Sigmoid colon (tissue), 6 donors: ENCODE measurements at regions not wholly inside any gene's neighbourhood (a gene's known extent, or its start where the extent isn't known, plus 50 kb on each side); places are given as distances from the start of the nearest gene placed in this dataset.
"Not testable (repeated sequence)": the region's sequence is repeated elsewhere in the genome, so short reads cannot be mapped to it uniquely, and the experiment has no call there.

ENCODE experiments used
- DNase-seq: peaks from one replicate; pipeline ENCODE4 v3.0.0-alpha.2; 2019
- H3K27ac ChIP-seq, 4 donors: fragments of 200-600 bp; sonication (generic); one replicate each; pipeline ENCODE4 v1.5.1; 2016 to 2019; ENCODE audit warnings: mild to moderate bottlenecking in 1 of 4
- H3K27me3 ChIP-seq, 3 donors: fragments of 200-600 bp; sonication (generic); one replicate each; pipeline ENCODE4 v1.5.1; 2019; ENCODE audit warnings: mild to moderate bottlenecking in 1 of 3
- H3K36me3 ChIP-seq, 4 donors: fragments of 200-600 bp; sonication (generic); one replicate each; pipeline ENCODE4 v1.5.1; 2016 to 2019
- H3K4me1 ChIP-seq, 4 donors: fragments of 200-600 bp; sonication (generic); one replicate each; pipeline ENCODE4 v1.5.1; 2017 to 2019
- H3K4me3 ChIP-seq, 4 donors: fragments of 200-600 bp; sonication (generic); one replicate each; pipeline ENCODE4 v1.5.1; 2017 to 2019; ENCODE audit warnings: mild to moderate bottlenecking in 2 of 4, moderate library complexity in 1 of 4
- H3K9me3 ChIP-seq, 4 donors: fragments of 200-600 bp in 3 of 4; sonication (generic) in 3 of 4; one replicate each; pipeline versions ENCODE4 v1.5.1 to v1.6.1; 2013 to 2019
- EP300 ChIP-seq, 4 donors: sonication (generic); formaldehyde crosslinking; IDR thresholded peaks; one replicate each; pipeline ENCODE4 v1.6.1; 2017; ENCODE audit warnings: antibody characterized with exemption in 4 of 4
- POLR2A ChIP-seq, 2 donors: fragments of 450-650 bp; IDR thresholded peaks; one replicate each; pipeline ENCODE4 v1.6.1; 2016; ENCODE audit warnings: antibody characterized with exemption in 2 of 2, mild to moderate bottlenecking in 2 of 2, moderate library complexity in 2 of 2
- POLR2AphosphoS5 ChIP-seq, 4 donors: sonication (generic); formaldehyde crosslinking; IDR thresholded peaks; one replicate each; pipeline ENCODE4 v1.6.1; 2017; ENCODE audit warnings: antibody characterized with exemption in 4 of 4
- WGBS, 2 donors: extraction: QIAGEN DNeasy Blood & Tissue Kit; methylation state at CpG; one replicate each; pipeline ENCODE4 v1.1.7; 2013; 5-methylcytosine and 5-hydroxymethylcytosine counted together
- intact Hi-C: fragments of 100-400 bp; cut with DNase I; formaldehyde crosslinking; loops from one replicate; pipeline ENCODE4 v1.15.1; 2023
- TF ChIP-seq, protein P1 (sequence below), 4 experiments: fragments of 450-650 bp in 3 of 4; fragments of 200-600 bp in 1 of 4; IDR thresholded peaks; one replicate each; pipeline ENCODE4 v1.5.1; 2016 to 2019; ENCODE audit warnings: antibody characterized with exemption in 4 of 4, mild to moderate bottlenecking in 3 of 4, moderate library complexity in 2 of 4
- donor health status: healthy with polysubstance abuse.
- donor health status: healthy.

- Histone ChIP-seq H3K36me3 (no peaks in the 10 kb centered on the region), H3K27me3 (no peaks in the 10 kb centered on the region), H3K9me3 (no peaks in the 10 kb centered on the region), H3K4me3 (no peak overlapping the region), H3K4me1 (peaks cover 0 to 8% (median 0%) of the 10 kb centered on the region in 4 donors), H3K27ac (no peak overlapping the region)
- WGBS, 2 donors: 19 to 71% methylated on average over 4 of the region's 4 CpGs
- DNase-seq: no peak
- no peak for TF ChIP-seq EP300 (IDR thresholded peaks at IDR 0.05)
- intact Hi-C loops: no loop called here
These were observed 64.1 kb upstream of the ITGB1 start for GRCh38 chr10:33022090-33022489.

GRCh38 chr10:33016988-33017387 lies 59.0 kb upstream of the ITGB1 start:
- intact Hi-C loops: no loop called here
- H3K27ac ChIP-seq: no peak overlapping the region
- DNase-seq: no peak
- H3K9me3 ChIP-seq: no peaks in the 10 kb centered on the region
- H3K4me3 ChIP-seq: no peak overlapping the region
- no peak for TF ChIP-seq POLR2AphosphoS5 (IDR thresholded peaks at IDR 0.05)
- TF ChIP-seq EP300 (IDR thresholded peaks at IDR 0.05): no peak
- no peak for TF ChIP-seq POLR2A (IDR thresholded peaks at IDR 0.05)
- TF ChIP-seq, protein P1, sequence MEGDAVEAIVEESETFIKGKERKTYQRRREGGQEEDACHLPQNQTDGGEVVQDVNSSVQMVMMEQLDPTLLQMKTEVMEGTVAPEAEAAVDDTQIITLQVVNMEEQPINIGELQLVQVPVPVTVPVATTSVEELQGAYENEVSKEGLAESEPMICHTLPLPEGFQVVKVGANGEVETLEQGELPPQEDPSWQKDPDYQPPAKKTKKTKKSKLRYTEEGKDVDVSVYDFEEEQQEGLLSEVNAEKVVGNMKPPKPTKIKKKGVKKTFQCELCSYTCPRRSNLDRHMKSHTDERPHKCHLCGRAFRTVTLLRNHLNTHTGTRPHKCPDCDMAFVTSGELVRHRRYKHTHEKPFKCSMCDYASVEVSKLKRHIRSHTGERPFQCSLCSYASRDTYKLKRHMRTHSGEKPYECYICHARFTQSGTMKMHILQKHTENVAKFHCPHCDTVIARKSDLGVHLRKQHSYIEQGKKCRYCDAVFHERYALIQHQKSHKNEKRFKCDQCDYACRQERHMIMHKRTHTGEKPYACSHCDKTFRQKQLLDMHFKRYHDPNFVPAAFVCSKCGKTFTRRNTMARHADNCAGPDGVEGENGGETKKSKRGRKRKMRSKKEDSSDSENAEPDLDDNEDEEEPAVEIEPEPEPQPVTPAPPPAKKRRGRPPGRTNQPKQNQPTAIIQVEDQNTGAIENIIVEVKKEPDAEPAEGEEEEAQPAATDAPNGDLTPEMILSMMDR (IDR thresholded peaks at IDR 0.05): no peak
- H3K36me3 ChIP-seq: no peaks in the 10 kb centered on the region
- H3K4me1 ChIP-seq: no peaks in the 10 kb centered on the region
- no peaks in the 10 kb centered on the region for H3K27me3 ChIP-seq
- 97 to 98% methylated on average over 2 of the region's 2 CpGs for WGBS, 2 donors

DNA sequence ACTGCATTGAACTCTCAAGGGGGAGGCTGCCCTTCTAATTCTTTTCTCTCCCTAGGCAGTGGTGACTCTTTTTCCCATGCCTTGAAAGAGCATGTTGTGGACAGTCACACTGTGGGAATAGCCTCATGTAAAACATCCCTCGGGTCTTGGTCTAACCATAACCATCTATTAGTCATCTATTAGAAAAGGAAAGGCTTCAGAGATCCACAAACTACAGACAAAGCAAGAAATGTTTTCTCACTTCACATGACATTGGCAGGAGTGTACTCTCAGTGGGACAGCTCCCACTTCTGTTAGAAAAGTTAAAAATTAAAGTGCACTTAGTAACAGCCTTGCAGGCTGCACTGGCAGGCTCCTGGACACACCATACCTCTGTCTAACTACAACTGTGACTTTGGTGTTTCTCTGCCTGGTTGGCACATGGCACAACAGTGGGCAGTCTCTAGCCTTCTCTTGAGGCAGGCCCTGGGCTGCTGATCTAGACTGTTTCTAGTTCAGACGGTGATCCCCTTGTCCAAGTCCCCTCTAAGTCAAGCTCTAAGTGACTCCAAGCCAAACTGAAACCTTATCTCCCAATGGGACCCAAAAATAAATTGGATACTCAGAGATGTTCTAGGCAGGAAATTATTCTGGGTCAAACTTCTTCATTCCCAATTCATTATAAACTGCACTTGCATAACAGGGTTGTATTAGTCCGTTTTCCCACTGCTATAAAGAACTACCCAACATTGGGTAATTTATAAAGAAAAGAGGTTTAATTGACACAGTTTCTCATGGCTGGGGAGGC lies 57.9 kb upstream of the ITGB1 start:
- H3K4me1 ChIP-seq: no peaks in the 10 kb centered on the region
- no peaks in the 10 kb centered on the region for H3K9me3 ChIP-seq
- TF ChIP-seq POLR2AphosphoS5 (IDR thresholded peaks at IDR 0.05) (no peak), POLR2A (IDR thresholded peaks at IDR 0.05) (no peak), EP300 (IDR thresholded peaks at IDR 0.05) (no peak)
- TF ChIP-seq, protein P1 (IDR thresholded peaks at IDR 0.05): no peak
- DNase-seq: no peak
- no peaks in the 10 kb centered on the region for H3K27me3 ChIP-seq
- 86 to 92% methylated on average over 3 of the region's 3 CpGs for WGBS, 2 donors
- intact Hi-C loops: no loop called here
- H3K27ac ChIP-seq: no peak overlapping the region
- no peaks in the 10 kb centered on the region for H3K36me3 ChIP-seq
- no peak overlapping the region for H3K4me3 ChIP-seq

DNA sequence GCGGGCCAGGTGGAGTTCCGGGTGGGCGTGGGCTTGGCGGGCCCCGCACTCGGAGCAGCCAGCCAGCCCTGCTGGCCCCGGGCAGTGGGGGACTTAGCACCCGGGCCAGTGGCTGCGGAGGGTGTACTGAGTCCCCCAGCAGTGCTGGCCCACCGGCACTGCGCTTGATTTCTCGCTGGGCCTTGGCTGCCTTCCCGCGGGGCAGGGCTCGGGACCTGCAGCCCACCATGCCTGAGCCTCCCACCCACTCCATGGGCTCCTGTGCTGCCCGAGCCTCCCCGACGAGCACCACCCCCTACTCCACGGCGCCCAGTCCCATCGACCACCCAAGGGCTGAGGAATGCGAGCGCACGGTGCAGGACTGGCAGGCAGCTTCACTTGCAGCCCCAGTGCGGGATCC lies 55.3 kb upstream of the ITGB1 start:
- H3K36me3 ChIP-seq, H3K27me3 ChIP-seq, H3K4me1 ChIP-seq, H3K4me3 ChIP-seq, DNase-seq, H3K27ac ChIP-seq, intact Hi-C loops, H3K9me3 ChIP-seq: not testable (repeated sequence)
- 93 to 96% methylated on average over 25 of the region's 25 CpGs for whole genome bisulfite sequencing, 2 donors

- Histone ChIP-seq H3K27me3 (no peaks in the 10 kb centered on the region), H3K4me3 (no peak overlapping the region), H3K4me1 (peaks cover 0 to 3% (median 0%) of the 10 kb centered on the region in 4 donors), H3K36me3 (no peaks in the 10 kb centered on the region), H3K27ac (no peak overlapping the region), H3K9me3 (no peaks in the 10 kb centered on the region)
- WGBS, 2 donors: 84 to 88% methylated on average over 5 of the region's 5 CpGs
- intact Hi-C loops: no loop called here
- TF ChIP-seq EP300 (IDR thresholded peaks at IDR 0.05) (no peak), POLR2A (IDR thresholded peaks at IDR 0.05) (no peak), POLR2AphosphoS5 (IDR thresholded peaks at IDR 0.05) (no peak)
- TF ChIP-seq, protein P1 (IDR thresholded peaks at IDR 0.05): no peak
- DNase-seq: no peak
These were observed 54.3 kb upstream of the ITGB1 start for GRCh38 chr10:33012306-33012705.
